Body of pancreas (tissue), 4 donors: ENCODE measurements at regions not wholly inside any gene's neighbourhood (a gene's known extent, or its start where the extent isn't known, plus 50 kb on each side); places are given as distances from the start of the nearest gene placed in this dataset.

Experiments used
- ATAC-seq: fragments of 150-250 bp; one replicate; pipeline ENCODE4 v1.9.1; 2016
- DNase-seq, 4 donors: peaks; one replicate each; pipeline ENCODE4 v3.0.0-alpha.2; 2019
- H3K27ac ChIP-seq, 4 donors: fragments of 200-600 bp; sonication (generic); 1 replicate in 3 of 4; 2 replicates in 1 of 4; pipeline versions ENCODE4 v1.5.1 to v1.6.1; 2016 to 2019; ENCODE audit warnings: mild to moderate bottlenecking in 1 of 4, mixed read lengths in 1 of 4, moderate library complexity in 1 of 4
- H3K27me3 ChIP-seq, 2 donors: fragments of 200-600 bp; sonication (generic); one replicate each; pipeline ENCODE4 v1.6.0; 2016; ENCODE audit warnings: mild to moderate bottlenecking in 1 of 2
- H3K36me3 ChIP-seq, 2 donors: fragments of 200-600 bp; sonication (generic); replicated peaks in 1 of 2; 2 replicates each; pipeline ENCODE4 v1.5.1; 2016; ENCODE audit warnings: low read depth in 2 of 2; ENCODE audit not compliant: insufficient read depth in 1 of 2
- H3K4me1 ChIP-seq: fragments of 200-600 bp; sonication (generic); one replicate; pipeline ENCODE4 v1.6.0; 2016
- H3K4me3 ChIP-seq, 2 donors: fragments of 200-600 bp; sonication (generic); 1 replicate in 1 of 2; 2 replicates in 1 of 2; pipeline ENCODE4 v1.5.1; 2016 to 2019
- H3K9me3 ChIP-seq, 3 donors: fragments of 200-600 bp; sonication (generic); 1 replicate in 2 of 3; 2 replicates in 1 of 3; pipeline ENCODE4 v1.5.1; 2016
- CTCF ChIP-seq, 7 experiments: fragments of 450-650 bp in 4 of 7; fragments of 200-600 bp in 3 of 7; sonication (generic) in 3 of 7; IDR thresholded peaks; one replicate each; pipeline ENCODE4 v1.5.1; 2016 to 2019; ENCODE audit warnings: antibody characterized with exemption in 7 of 7
- POLR2A ChIP-seq, 3 donors: fragments of 450-650 bp; IDR thresholded peaks; one replicate each; pipeline ENCODE4 v1.6.1; 2016; ENCODE audit warnings: antibody characterized with exemption in 3 of 3, mild to moderate bottlenecking in 2 of 3
- WGBS, 2 donors: methylation state at CpG; one replicate each; pipeline ENCODE4 v1.1.5; 2017; 5-methylcytosine and 5-hydroxymethylcytosine counted together
- intact Hi-C: fragments of 100-400 bp; cut with DNase I; formaldehyde crosslinking; loops from one replicate; pipeline ENCODE4 v1.15.1; 2023

- H3K36me3 ChIP-seq = no peaks in the 10 kb centered on the region
- H3K4me1 ChIP-seq = no peaks in the 10 kb centered on the region
- no peaks in the 10 kb centered on the region for H3K9me3 ChIP-seq
- intact Hi-C loops = no loop called here
- DNase-seq (no peak), ATAC-seq (no peak)
- no peak overlapping the region for H3K27ac ChIP-seq
- TF ChIP-seq CTCF (IDR thresholded peaks at IDR 0.05) (no peak), POLR2A (IDR thresholded peaks at IDR 0.05) (no peak)
- WGBS, 2 donors = 53% methylated on average over 8 to 10 of the region's 14 CpGs
- H3K27me3 ChIP-seq = no peaks in the 10 kb centered on the region
- no peak overlapping the region for H3K4me3 ChIP-seq
Observed at GRCh38 chr22:49164773-49165320, 662.8 kb downstream of the BRD1 start.

- DNase-seq (no peak), ATAC-seq (no peak)
- 56 to 57% methylated on average over 23 to 25 of the region's 25 CpGs for WGBS, 2 donors
Observed at GRCh38 chr22:49163960-49164690, 663.5 kb downstream of the BRD1 start.

GRCh38 chr22:49163258-49163959 is 664.3 kb downstream of the BRD1 start:
- H3K4me3 ChIP-seq = no peak overlapping the region
- TF ChIP-seq POLR2A (IDR thresholded peaks at IDR 0.05) (no peak), CTCF (IDR thresholded peaks at IDR 0.05) (no peak)
- intact Hi-C loops = no loop called here
- no peak overlapping the region for H3K27ac ChIP-seq
- H3K9me3 ChIP-seq = no peaks in the 10 kb centered on the region
- H3K27me3 ChIP-seq = no peaks in the 10 kb centered on the region
- H3K36me3 ChIP-seq = no peaks in the 10 kb centered on the region
- DNase-seq (no peak), ATAC-seq (no peak)
- H3K4me1 ChIP-seq = no peaks in the 10 kb centered on the region
- 63 to 71% methylated on average over 12 to 20 of the region's 20 CpGs for WGBS, 2 donors

More at GRCh38 chr22:49163960-49164690, 663.5 kb downstream of the BRD1 start:
- Histone ChIP-seq H3K4me1 (no peaks in the 10 kb centered on the region), H3K27ac (no peak overlapping the region), H3K36me3 (no peaks in the 10 kb centered on the region), H3K4me3 (no peak overlapping the region), H3K27me3 (no peaks in the 10 kb centered on the region), H3K9me3 (no peaks in the 10 kb centered on the region)
- intact Hi-C loops = no loop called here
- TF ChIP-seq CTCF (IDR thresholded peaks at IDR 0.05) (no peak), POLR2A (IDR thresholded peaks at IDR 0.05) (no peak)

GRCh38 chr22:49162841-49163240 is 664.8 kb downstream of the BRD1 start:
- DNase-seq (no peak), ATAC-seq (no peak)
- no peak overlapping the region for H3K27ac ChIP-seq
- no peaks in the 10 kb centered on the region for H3K27me3 ChIP-seq
- no peaks in the 10 kb centered on the region for H3K36me3 ChIP-seq
- intact Hi-C loops = no loop called here
- TF ChIP-seq POLR2A (IDR thresholded peaks at IDR 0.05) (no peak), CTCF (IDR thresholded peaks at IDR 0.05) (no peak)
- no peaks in the 10 kb centered on the region for H3K4me1 ChIP-seq
- H3K4me3 ChIP-seq = no peak overlapping the region
- no peaks in the 10 kb centered on the region for H3K9me3 ChIP-seq
- 61 to 77% methylated on average over 11 to 16 of the region's 16 CpGs for WGBS, 2 donors
